RWPE2 (cell line): ENCODE measurements at regions not wholly inside any gene's neighbourhood (a gene's known extent, or its start where the extent isn't known, plus 50 kb on each side); places are given as distances from the start of the nearest gene placed in this dataset.

ENCODE experiments used
- ATAC-seq: fragments of 200-7000 bp; cut with Tn5 transposase; 3 replicates; pipeline ENCODE4 v1.9.1; 2021; ENCODE audit warnings: low read depth
- DNase-seq: peaks from one replicate; pipeline ENCODE4 v3.0.0-alpha.2; 2020; ENCODE audit warnings: low spot score
- H3K27ac ChIP-seq: fragments of 450-650 bp; 2 replicates; pipeline ENCODE4 v1.5.1; 2017; ENCODE audit warnings: mild to moderate bottlenecking; ENCODE audit not compliant: poor library complexity, severe bottlenecking
- H3K27me3 ChIP-seq: fragments of 250-450 bp; sonication (Bioruptor Pico); 2 replicates; pipeline ENCODE4 v1.5.1; 2021; ENCODE audit warnings: mild to moderate bottlenecking, moderate library complexity; ENCODE audit not compliant: insufficient read depth, poor library complexity, severe bottlenecking
- H3K36me3 ChIP-seq: fragments of 250-450 bp; sonication (Bioruptor Pico); 2 replicates; pipeline ENCODE4 v1.5.1; 2020; ENCODE audit warnings: low read depth, mild to moderate bottlenecking, moderate library complexity
- H3K4me1 ChIP-seq: fragments of 250-450 bp; sonication (Bioruptor Pico); 2 replicates; pipeline ENCODE4 v1.5.1; 2021; ENCODE audit warnings: mild to moderate bottlenecking, moderate library complexity; ENCODE audit not compliant: insufficient read depth, poor library complexity, severe bottlenecking
- H3K4me3 ChIP-seq: fragments of 250-450 bp; sonication (Bioruptor Pico); 2 replicates; pipeline ENCODE4 v1.5.1; 2021; ENCODE audit warnings: mild to moderate bottlenecking, moderate library complexity; ENCODE audit not compliant: severe bottlenecking
- H3K9me3 ChIP-seq: fragments of 250-450 bp; sonication (Bioruptor Pico); 2 replicates; pipeline ENCODE4 v1.5.1; 2021; ENCODE audit warnings: mild to moderate bottlenecking, moderate library complexity; ENCODE audit not compliant: severe bottlenecking
- TF ChIP-seq, protein P1 (sequence below): fragments of 450-650 bp; IDR thresholded peaks from one replicate; pipeline ENCODE4 v1.5.1; 2017; ENCODE audit warnings: mild to moderate bottlenecking, moderate library complexity; ENCODE audit not compliant: poor library complexity, severe bottlenecking

DNA sequence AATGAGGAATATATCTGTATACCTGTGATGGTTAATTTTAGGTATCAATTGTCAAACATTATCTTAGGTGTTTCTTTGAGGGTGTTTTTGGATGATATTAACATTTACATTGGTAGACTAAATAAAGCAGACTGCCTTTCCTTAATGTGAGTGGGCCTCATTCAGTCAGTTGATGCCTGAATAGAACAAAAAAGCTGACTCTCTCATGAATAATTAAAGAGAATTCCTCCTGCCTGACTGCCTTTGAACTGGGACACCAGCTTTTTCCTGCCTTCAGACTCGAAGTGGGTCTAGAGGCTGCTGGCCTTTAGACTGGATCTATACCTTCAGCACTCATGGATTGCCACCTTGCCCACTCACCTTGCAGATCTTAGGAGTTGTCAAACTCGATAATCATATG, 117.9 kb upstream of the TMEM168 start:
- DNase-seq (no peak), ATAC-seq (no peak)
- Histone ChIP-seq H3K4me3 (no peak overlapping the region), H3K27me3 (no peaks in the 10 kb centered on the region), H3K27ac (no peak overlapping the region), H3K36me3 (no peaks in the 10 kb centered on the region; the same call in 1 of the 2 replicates), H3K9me3 (no peaks in the 10 kb centered on the region), H3K4me1 (no peaks in the 10 kb centered on the region)
- TF ChIP-seq, protein P1, sequence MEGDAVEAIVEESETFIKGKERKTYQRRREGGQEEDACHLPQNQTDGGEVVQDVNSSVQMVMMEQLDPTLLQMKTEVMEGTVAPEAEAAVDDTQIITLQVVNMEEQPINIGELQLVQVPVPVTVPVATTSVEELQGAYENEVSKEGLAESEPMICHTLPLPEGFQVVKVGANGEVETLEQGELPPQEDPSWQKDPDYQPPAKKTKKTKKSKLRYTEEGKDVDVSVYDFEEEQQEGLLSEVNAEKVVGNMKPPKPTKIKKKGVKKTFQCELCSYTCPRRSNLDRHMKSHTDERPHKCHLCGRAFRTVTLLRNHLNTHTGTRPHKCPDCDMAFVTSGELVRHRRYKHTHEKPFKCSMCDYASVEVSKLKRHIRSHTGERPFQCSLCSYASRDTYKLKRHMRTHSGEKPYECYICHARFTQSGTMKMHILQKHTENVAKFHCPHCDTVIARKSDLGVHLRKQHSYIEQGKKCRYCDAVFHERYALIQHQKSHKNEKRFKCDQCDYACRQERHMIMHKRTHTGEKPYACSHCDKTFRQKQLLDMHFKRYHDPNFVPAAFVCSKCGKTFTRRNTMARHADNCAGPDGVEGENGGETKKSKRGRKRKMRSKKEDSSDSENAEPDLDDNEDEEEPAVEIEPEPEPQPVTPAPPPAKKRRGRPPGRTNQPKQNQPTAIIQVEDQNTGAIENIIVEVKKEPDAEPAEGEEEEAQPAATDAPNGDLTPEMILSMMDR, result no peak

DNA sequence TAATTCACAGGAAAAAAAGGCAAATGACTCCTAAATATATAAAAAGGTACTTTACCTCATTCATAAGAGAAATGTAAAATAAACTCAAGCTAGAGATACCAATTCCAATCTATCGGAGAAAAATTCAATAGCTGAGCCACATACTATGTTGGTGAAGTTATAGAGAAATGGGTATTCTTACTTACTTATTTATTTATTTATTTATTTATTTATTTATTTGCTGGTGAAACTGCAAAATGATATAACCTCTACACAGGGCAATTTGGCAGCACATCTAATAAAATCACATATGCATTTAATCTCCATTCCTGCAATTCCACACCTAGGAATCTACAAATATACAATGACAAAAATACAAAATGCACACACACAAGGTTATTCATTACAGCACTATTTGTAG, 117.5 kb upstream of the TMEM168 start:
- no peaks in the 10 kb centered on the region for H3K27me3 ChIP-seq
- TF ChIP-seq, protein P1, result no peak
- DNase-seq (no peak), ATAC-seq (no peak)
- no peaks in the 10 kb centered on the region for H3K9me3 ChIP-seq
- H3K4me3 ChIP-seq, result no peak overlapping the region
- H3K27ac ChIP-seq, result no peak overlapping the region
- H3K4me1 ChIP-seq, result no peaks in the 10 kb centered on the region
- H3K36me3 ChIP-seq, result no peaks in the 10 kb centered on the region; the same call in 1 of the 2 replicates

DNA sequence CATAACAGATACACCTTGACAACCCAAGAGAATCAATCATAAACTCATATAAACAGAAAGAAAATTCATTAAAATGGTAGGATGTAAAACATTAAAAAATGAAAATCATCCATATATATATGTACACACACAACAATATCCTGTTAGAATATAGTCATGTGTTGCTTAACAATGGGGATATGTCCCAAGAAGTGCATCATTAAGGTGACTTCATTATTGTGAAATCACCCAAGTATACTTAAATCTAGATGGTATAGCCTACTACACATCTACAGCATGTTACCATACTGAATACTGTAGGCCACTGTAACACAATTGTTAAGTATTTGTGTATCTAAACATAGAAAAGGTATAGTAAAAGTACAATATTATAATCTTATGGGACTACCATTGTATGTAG, 115.8 kb upstream of the TMEM168 start:
- H3K36me3 ChIP-seq, result no peaks in the 10 kb centered on the region; the same call in 1 of the 2 replicates
- TF ChIP-seq, protein P1, result no peak
- DNase-seq (no peak), ATAC-seq (no peak)
- no peaks in the 10 kb centered on the region for H3K27me3 ChIP-seq
- H3K4me3 ChIP-seq, result no peak overlapping the region
- no peaks in the 10 kb centered on the region for H3K4me1 ChIP-seq
- H3K9me3 ChIP-seq, result no peaks in the 10 kb centered on the region
- no peak overlapping the region for H3K27ac ChIP-seq

DNA sequence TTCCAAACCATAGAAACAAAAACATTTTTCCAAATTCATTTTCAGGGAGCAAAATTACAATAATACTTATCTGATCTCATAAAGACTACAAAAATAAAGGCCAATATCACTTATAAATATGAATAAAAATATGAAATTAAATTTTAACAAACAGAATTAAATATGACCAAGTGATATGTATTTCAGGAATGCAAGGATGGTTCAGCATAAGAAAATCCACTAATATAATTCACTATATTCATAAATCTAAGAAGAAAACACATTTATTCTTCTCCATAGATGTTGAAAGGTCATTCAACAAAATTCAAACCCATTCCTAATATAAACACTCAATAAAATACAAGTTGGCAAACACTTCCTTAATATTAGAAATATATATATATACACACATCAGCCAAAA, 115.2 kb upstream of the TMEM168 start:
- DNase-seq, result no peak

More for the DNA sequence above, 115.2 kb upstream of the TMEM168 start:
- Histone ChIP-seq H3K27me3 (no peaks in the 10 kb centered on the region), H3K27ac (no peak overlapping the region), H3K4me3 (no peak overlapping the region), H3K4me1 (no peaks in the 10 kb centered on the region), H3K9me3 (no peaks in the 10 kb centered on the region), H3K36me3 (no peaks in the 10 kb centered on the region; the same call in 1 of the 2 replicates)
- no peak for ATAC-seq
- TF ChIP-seq, protein P1, result no peak
